ENCODE measurements at regions not wholly inside any gene's neighbourhood (a gene's known extent, or its start where the extent isn't known, plus 50 kb on each side); places are given as distances from the start of the nearest gene placed in this dataset.

GRCh38 chr1:5296557-5297179 is 642.3 kb downstream of the AJAP1 start:
- Histone ChIP-seq H3K9ac (ENCODE audit: low read length) (no peak overlapping the region), H3K79me2 (ENCODE audit: insufficient read depth, low read length) (no peaks in the 10 kb centered on the region), H4K20me1 (ENCODE audit: insufficient read depth) (no peaks in the 10 kb centered on the region), H2AFZ (ENCODE audit: low read depth, low read length, poor library complexity, severe bottlenecking) (no peak overlapping the region), H3K4me2 (ENCODE audit: low read length) (no peak overlapping the region), H3K27ac (ENCODE audit: low read depth, low read length) (no peak overlapping the region), H3K36me3 (ENCODE audit: control insufficient read depth in 1 of 2, insufficient read depth in 2 of 2, low read length in 2 of 2) (no peaks in the 10 kb centered on the region), H3K4me3 (replicated peaks in 1 of 2; ENCODE audit: low read depth in 1 of 2, low read length in 2 of 2) (no peak overlapping the region), H3K27me3 (ENCODE audit: insufficient read depth, low read length) (no peaks in the 10 kb centered on the region), H3K9me3 (ENCODE audit: control insufficient read depth in 1 of 2, insufficient read depth in 1 of 2, low read depth in 1 of 2, low read length in 2 of 2) (peaks cover 0 to 3% of the 10 kb centered on the region in 2 experiments; a peak in 2 of 4 replicates), H3K4me1 (ENCODE audit: control insufficient read depth in 1 of 2, insufficient read depth in 2 of 2, low read length in 2 of 2) (no peaks in the 10 kb centered on the region), H3K9me2 (ENCODE audit: insufficient read depth) (no peaks in the 10 kb centered on the region)
- RAD21 ChIA-PET (ENCODE audit: low non-redundant PET in 1 of 2, low total read pairs in 2 of 2, uncharacterized antibody in 2 of 2, unreplicated experiment in 2 of 2): no interaction called here
- POLR2A ChIA-PET: no interaction called here
- intact Hi-C loops (cut with micrococcal nuclease): no loop called here
- no peak for ATAC-seq
- CTCF ChIA-PET: no interaction called here
- TF ChIP-seq CTCF (IDR thresholded peaks at IDR 0.05 in 2 of 3, conservative IDR thresholded peaks at IDR 0.05 in 1 of 3; ENCODE audit: borderline replicate concordance in 1 of 3, insufficient read depth in 1 of 3, low read depth in 2 of 3, low read length in 2 of 3) (no peak), SRF (IDR thresholded peaks at IDR 0.05; ENCODE audit: low read depth) (no peak), REST (IDR thresholded peaks at IDR 0.05; ENCODE audit: low read depth) (no peak), YY1 (IDR thresholded peaks at IDR 0.05; ENCODE audit: extremely low read depth, insufficient replicate concordance, low read depth, low read length) (no peak), SP1 (IDR thresholded peaks at IDR 0.05; ENCODE audit: low read depth) (no peak), POLR2A (IDR thresholded peaks at IDR 0.05; ENCODE audit: borderline replicate concordance, extremely low read depth, insufficient read depth, insufficient read length) (no peak), EGR1 (IDR thresholded peaks at IDR 0.05; ENCODE audit: low read depth) (no peak), CEBPB (IDR thresholded peaks at IDR 0.05; ENCODE audit: low read depth) (no peak)
- TF ChIP-seq, protein P1, sequence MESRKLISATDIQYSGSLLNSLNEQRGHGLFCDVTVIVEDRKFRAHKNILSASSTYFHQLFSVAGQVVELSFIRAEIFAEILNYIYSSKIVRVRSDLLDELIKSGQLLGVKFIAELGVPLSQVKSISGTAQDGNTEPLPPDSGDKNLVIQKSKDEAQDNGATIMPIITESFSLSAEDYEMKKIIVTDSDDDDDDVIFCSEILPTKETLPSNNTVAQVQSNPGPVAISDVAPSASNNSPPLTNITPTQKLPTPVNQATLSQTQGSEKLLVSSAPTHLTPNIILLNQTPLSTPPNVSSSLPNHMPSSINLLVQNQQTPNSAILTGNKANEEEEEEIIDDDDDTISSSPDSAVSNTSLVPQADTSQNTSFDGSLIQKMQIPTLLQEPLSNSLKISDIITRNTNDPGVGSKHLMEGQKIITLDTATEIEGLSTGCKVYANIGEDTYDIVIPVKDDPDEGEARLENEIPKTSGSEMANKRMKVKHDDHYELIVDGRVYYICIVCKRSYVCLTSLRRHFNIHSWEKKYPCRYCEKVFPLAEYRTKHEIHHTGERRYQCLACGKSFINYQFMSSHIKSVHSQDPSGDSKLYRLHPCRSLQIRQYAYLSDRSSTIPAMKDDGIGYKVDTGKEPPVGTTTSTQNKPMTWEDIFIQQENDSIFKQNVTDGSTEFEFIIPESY (IDR thresholded peaks at IDR 0.05; ENCODE audit: extremely low read depth, insufficient replicate concordance, low read length): no peak
- DNase-seq (ENCODE audit: low read depth, low spot score): no peak
- no TSS peak for BruUV-seq (replicated peaks)

Measured in HCT116 (cell line).